ENCODE measurements at regions not wholly inside any gene's neighbourhood (a gene's known extent, or its start where the extent isn't known, plus 50 kb on each side); places are given as distances from the start of the nearest gene placed in this dataset.

DNA sequence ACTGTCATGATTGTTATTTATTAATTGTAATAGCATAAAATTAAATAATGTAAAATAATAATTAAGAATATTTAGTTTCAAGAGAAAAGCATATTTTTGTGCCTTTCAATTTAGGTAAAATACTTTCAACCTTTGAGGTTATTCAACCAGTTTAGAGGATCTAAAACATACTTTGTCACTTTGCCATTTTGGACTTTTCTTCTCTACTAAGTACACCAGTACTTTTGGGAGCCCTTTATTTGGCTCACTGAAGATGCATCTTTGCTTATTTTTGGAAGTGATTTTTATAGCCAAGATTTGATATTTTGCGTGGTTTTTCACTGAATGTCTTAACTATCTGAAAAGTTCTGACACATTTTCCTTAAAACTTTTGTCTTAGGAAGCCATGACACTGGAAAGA lies 860.5 kb downstream of the SORCS1 start:
- intact Hi-C loops (cut with DNase I) = no loop called here
- DNase-seq (ENCODE audit: extremely low spot score in 2 of 2) = no peak
- H3K27ac ChIP-seq = no peak overlapping the region
- no peaks in the 10 kb centered on the region for H3K4me1 ChIP-seq
- H3K36me3 ChIP-seq = no peaks in the 10 kb centered on the region
- H3K27me3 ChIP-seq = no peaks in the 10 kb centered on the region
- no peak overlapping the region for H3K4me3 ChIP-seq
- no peaks in the 10 kb centered on the region for H3K9me3 ChIP-seq
- TF ChIP-seq, protein P1, sequence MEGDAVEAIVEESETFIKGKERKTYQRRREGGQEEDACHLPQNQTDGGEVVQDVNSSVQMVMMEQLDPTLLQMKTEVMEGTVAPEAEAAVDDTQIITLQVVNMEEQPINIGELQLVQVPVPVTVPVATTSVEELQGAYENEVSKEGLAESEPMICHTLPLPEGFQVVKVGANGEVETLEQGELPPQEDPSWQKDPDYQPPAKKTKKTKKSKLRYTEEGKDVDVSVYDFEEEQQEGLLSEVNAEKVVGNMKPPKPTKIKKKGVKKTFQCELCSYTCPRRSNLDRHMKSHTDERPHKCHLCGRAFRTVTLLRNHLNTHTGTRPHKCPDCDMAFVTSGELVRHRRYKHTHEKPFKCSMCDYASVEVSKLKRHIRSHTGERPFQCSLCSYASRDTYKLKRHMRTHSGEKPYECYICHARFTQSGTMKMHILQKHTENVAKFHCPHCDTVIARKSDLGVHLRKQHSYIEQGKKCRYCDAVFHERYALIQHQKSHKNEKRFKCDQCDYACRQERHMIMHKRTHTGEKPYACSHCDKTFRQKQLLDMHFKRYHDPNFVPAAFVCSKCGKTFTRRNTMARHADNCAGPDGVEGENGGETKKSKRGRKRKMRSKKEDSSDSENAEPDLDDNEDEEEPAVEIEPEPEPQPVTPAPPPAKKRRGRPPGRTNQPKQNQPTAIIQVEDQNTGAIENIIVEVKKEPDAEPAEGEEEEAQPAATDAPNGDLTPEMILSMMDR (IDR thresholded peaks at IDR 0.05) = no peak
- no peak for TF ChIP-seq POLR2A (IDR thresholded peaks at IDR 0.05)
- no peak for TF ChIP-seq POLR2AphosphoS5 (IDR thresholded peaks at IDR 0.05; ENCODE audit: insufficient read depth in 1 of 2, low read depth in 1 of 2)

DNA sequence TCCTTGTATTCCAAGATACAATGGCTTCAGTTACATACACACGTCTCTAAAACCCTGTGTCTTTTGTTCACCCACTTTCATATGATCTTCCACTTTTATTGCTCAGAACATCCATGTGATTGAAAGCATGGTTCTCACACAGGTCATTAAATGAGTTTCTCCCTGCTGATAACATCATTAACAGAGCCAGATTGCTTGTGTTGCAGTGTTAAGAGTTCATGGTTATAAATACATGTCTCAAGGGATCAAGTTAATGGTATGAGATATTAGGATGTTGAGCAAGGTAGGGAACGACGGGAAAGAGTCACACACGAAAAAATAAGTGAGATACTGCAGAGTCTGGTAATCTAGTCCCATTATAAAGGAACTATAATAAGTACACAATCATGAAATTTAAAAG lies 861.5 kb downstream of the SORCS1 start:
- H3K9me3 ChIP-seq = no peaks in the 10 kb centered on the region
- intact Hi-C loops (cut with DNase I) = no loop called here
- H3K27me3 ChIP-seq = no peaks in the 10 kb centered on the region
- no peak overlapping the region for H3K4me3 ChIP-seq
- TF ChIP-seq POLR2A (IDR thresholded peaks at IDR 0.05) = no peak
- no peak for DNase-seq (ENCODE audit: extremely low spot score in 2 of 2)
- H3K36me3 ChIP-seq = no peaks in the 10 kb centered on the region
- no peaks in the 10 kb centered on the region for H3K4me1 ChIP-seq
- no peak overlapping the region for H3K27ac ChIP-seq

DNA sequence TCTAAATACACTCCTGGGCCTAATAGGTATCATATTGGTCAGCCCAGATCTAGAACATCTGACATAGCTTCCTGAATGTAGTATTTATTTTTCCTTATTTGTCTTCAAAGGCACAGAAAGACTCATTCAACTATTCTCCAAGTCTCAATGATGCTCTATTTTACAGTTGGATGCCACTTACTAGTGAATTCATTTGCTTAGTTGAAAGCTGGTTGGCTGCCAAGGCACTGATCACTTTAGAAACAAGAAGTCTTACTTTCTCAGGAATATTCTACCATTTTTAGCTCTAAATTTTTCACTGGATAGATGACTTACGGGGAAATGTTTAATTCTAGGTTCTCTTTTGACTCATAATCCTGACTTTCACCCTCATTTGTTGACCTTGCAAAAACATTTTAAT lies 863.4 kb downstream of the SORCS1 start:
- Histone ChIP-seq H3K4me3 (no peak overlapping the region), H3K27me3 (no peaks in the 10 kb centered on the region)
- intact Hi-C loops (cut with DNase I) = no loop called here

DNA sequence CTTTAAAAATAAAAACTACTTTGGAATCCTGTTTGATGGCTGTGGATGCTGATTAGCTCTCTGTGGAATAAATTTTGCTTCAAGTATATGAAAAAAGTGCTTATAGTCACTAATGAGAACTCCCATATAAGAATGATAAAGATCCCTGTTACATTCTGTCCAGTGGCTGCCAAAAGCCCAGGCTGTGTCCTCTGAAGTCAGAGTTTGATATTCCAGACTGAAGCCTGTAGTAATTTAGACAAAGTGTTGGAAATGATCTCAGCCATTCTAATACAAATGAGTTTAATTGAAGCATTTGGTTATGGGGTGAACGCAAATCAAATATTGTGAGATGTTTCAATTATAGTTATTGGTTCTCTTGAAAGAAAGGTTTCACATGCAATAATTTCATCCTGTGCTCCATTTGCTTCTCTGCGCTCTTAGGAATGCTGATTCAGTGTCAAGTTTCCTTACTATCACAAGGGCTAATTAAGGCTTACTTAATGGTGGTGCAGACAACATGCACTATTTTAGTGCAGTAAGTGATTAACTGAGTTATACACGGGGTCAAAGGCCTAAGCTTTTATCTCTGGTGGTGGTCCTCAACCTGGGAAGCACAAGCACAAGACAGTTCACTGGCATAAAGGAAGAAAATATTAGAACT lies 867.6 kb downstream of the SORCS1 start:
- Histone ChIP-seq H3K27ac (no peak overlapping the region), H3K27me3 (no peaks in the 10 kb centered on the region), H3K36me3 (no peaks in the 10 kb centered on the region), H3K4me3 (no peak overlapping the region), H3K9me3 (no peaks in the 10 kb centered on the region), H3K4me1 (no peaks in the 10 kb centered on the region)
- intact Hi-C loops (cut with DNase I) = no loop called here
- TF ChIP-seq POLR2AphosphoS5 (IDR thresholded peaks at IDR 0.05; ENCODE audit: insufficient read depth in 1 of 2, low read depth in 1 of 2) = no peak
- TF ChIP-seq, protein P1 (IDR thresholded peaks at IDR 0.05) = no peak
- DNase-seq (ENCODE audit: extremely low spot score in 2 of 2) = no peak

More for the DNA sequence above, 863.4 kb downstream of the SORCS1 start:
- H3K36me3 ChIP-seq = no peaks in the 10 kb centered on the region
- H3K27ac ChIP-seq = no peak overlapping the region
- no peaks in the 10 kb centered on the region for H3K4me1 ChIP-seq
- no peak for DNase-seq (ENCODE audit: extremely low spot score in 2 of 2)
- H3K9me3 ChIP-seq = no peaks in the 10 kb centered on the region
- TF ChIP-seq POLR2A (IDR thresholded peaks at IDR 0.05) = no peak
- TF ChIP-seq, protein P1 (IDR thresholded peaks at IDR 0.05) = no peak
- no peak for TF ChIP-seq POLR2AphosphoS5 (IDR thresholded peaks at IDR 0.05; ENCODE audit: insufficient read depth in 1 of 2, low read depth in 1 of 2)

DNA sequence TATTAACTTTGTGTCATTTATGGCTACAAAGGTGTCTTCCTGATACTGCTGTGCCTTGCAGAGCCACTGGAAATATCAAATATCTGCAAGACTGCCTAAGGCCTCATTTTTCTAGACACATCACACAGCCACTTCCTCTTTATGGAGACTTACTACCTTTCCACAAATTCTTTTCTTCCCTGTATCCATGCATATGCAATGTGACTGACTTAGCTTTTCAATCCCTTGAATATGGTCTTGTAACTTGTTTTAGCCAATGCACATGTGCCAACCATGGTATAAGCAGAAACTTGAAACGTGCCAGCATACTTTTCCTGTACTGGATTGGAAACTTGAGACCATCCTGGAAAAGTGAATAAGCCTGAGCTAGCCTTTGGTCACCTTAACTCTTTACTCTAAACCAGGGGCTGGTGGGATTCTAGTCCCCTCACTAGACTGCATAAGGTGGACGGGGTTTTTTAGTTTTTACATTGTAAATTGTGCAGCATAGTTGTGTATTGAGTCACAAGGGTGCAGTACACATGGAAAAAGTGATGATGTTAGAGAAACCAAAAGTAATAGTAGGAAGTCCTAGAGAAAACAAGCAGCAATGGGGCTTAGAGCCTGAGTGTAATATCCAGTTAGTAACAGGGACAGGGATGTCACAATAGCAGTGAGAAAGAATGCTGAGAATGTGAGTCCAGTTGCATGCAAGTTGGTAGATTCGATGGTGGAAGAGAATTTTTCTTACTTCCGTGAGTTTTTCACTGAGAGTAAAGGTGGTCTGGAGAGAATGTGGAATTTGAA lies 879.5 kb downstream of the SORCS1 start:
- no peaks in the 10 kb centered on the region for H3K36me3 ChIP-seq
- no peaks in the 10 kb centered on the region for H3K27me3 ChIP-seq
- no peak overlapping the region for H3K27ac ChIP-seq
- H3K9me3 ChIP-seq = no peaks in the 10 kb centered on the region
- DNase-seq (ENCODE audit: extremely low spot score in 2 of 2) = no peak
- no peaks in the 10 kb centered on the region for H3K4me1 ChIP-seq
- intact Hi-C loops (cut with DNase I) = no loop called here
- no peak overlapping the region for H3K4me3 ChIP-seq
- TF ChIP-seq, protein P1 (IDR thresholded peaks at IDR 0.05) = no peak
- TF ChIP-seq POLR2A (IDR thresholded peaks at IDR 0.05) = no peak
- TF ChIP-seq POLR2AphosphoS5 (IDR thresholded peaks at IDR 0.05; ENCODE audit: insufficient read depth in 1 of 2, low read depth in 1 of 2) = no peak
